Chondrocyte (in vitro differentiated cells): ENCODE measurements at regions not wholly inside any gene's neighbourhood (a gene's known extent, or its start where the extent isn't known, plus 50 kb on each side); places are given as distances from the start of the nearest gene placed in this dataset.

ENCODE experiments used
- DNase-seq: peaks from one replicate; pipeline ENCODE4 v3.0.0; 2021; ENCODE audit warnings: mixed read lengths, low spot score
- H3K27ac Mint-ChIP-seq: one replicate; pipeline ENCODE4 v1.8.0; 2021; ENCODE audit warnings: mild to moderate bottlenecking, moderate library complexity, mixed read lengths; ENCODE audit not compliant: unreplicated experiment
- H3K27me3 Mint-ChIP-seq: 2 replicates; pipeline ENCODE4 v1.8.0; 2021; ENCODE audit warnings: low read depth, mixed read lengths
- H3K36me3 Mint-ChIP-seq: 2 replicates; pipeline ENCODE4 v1.8.0; 2021; ENCODE audit warnings: low read depth, mixed read lengths
- H3K4me1 Mint-ChIP-seq: 2 replicates; pipeline ENCODE4 v1.8.0; 2021; ENCODE audit warnings: low read depth, mild to moderate bottlenecking, mixed read lengths
- H3K4me3 Mint-ChIP-seq: one replicate; pipeline ENCODE4 v1.8.0; 2021; ENCODE audit warnings: mild to moderate bottlenecking, moderate library complexity, mixed read lengths; ENCODE audit not compliant: unreplicated experiment
- H3K9me3 Mint-ChIP-seq: 2 replicates; pipeline ENCODE4 v1.8.0; 2021; ENCODE audit warnings: low read depth, mixed read lengths
- TF ChIP-seq, protein P1 (sequence below): fragments of 200-600 bp; sonication (generic); IDR thresholded peaks from 2 replicates; pipeline ENCODE4 v1.5.0; 2021; ENCODE audit warnings: antibody characterized with exemption, mild to moderate bottlenecking, moderate library complexity

DNA sequence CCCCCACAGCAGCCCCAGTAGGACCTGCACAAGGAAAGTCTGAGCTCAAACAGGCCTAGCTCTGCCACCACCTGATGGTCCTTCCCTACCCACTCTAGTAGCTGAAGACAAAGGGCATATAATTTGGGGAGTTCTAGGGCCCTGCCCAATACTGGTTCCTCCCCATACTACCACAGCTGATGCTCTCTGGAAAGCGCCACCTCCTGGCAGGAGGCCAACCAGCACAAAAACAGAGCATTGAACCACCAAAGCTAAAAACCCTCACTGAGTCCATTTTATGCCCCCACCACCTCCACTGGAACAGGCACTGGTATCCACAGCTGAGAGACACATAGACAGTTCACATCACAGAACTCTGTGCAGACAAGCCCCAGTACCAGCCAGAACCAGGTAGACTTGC is 1276.8 kb downstream of the OLFM4 start:
- Mint-ChIP-seq H3K4me1 (no peaks in the 10 kb centered on the region), H3K4me3 (no peak overlapping the region), H3K9me3 (peaks cover 6% of the 10 kb centered on the region), H3K27ac (no peak overlapping the region), H3K27me3 (no peaks in the 10 kb centered on the region), H3K36me3 (no peaks in the 10 kb centered on the region)
- TF ChIP-seq, protein P1, sequence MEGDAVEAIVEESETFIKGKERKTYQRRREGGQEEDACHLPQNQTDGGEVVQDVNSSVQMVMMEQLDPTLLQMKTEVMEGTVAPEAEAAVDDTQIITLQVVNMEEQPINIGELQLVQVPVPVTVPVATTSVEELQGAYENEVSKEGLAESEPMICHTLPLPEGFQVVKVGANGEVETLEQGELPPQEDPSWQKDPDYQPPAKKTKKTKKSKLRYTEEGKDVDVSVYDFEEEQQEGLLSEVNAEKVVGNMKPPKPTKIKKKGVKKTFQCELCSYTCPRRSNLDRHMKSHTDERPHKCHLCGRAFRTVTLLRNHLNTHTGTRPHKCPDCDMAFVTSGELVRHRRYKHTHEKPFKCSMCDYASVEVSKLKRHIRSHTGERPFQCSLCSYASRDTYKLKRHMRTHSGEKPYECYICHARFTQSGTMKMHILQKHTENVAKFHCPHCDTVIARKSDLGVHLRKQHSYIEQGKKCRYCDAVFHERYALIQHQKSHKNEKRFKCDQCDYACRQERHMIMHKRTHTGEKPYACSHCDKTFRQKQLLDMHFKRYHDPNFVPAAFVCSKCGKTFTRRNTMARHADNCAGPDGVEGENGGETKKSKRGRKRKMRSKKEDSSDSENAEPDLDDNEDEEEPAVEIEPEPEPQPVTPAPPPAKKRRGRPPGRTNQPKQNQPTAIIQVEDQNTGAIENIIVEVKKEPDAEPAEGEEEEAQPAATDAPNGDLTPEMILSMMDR, result no peak
- DNase-seq, result no peak

DNA sequence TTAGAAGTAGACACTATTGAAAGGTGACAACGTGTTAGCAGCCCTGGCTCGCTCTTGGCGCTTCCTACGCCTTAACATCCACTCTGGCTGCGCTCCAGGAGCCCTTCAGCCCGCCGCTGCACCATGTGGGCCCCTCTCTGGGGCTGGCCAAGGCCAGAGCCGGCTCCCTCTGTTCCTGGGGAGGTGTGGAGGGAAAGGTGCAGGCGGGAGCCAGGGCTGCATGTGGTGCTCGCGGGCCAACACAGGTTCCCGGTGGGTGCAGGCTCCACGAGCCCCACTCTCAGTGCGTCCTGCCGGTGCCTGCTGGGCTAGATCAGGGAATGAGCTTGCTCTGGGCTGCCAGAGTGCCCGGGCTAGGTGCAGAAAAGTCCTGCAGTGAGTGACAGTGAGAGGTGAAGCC is 1284.3 kb downstream of the OLFM4 start:
- H3K27me3 Mint-ChIP-seq, result no peaks in the 10 kb centered on the region
- H3K4me1 Mint-ChIP-seq, result no peaks in the 10 kb centered on the region
- TF ChIP-seq, protein P1, result no peak
- no peaks in the 10 kb centered on the region for H3K36me3 Mint-ChIP-seq
- no peak overlapping the region for H3K27ac Mint-ChIP-seq
- H3K9me3 Mint-ChIP-seq, result peaks cover 9% of the 10 kb centered on the region
- no peak for DNase-seq
- H3K4me3 Mint-ChIP-seq, result no peak overlapping the region

DNA sequence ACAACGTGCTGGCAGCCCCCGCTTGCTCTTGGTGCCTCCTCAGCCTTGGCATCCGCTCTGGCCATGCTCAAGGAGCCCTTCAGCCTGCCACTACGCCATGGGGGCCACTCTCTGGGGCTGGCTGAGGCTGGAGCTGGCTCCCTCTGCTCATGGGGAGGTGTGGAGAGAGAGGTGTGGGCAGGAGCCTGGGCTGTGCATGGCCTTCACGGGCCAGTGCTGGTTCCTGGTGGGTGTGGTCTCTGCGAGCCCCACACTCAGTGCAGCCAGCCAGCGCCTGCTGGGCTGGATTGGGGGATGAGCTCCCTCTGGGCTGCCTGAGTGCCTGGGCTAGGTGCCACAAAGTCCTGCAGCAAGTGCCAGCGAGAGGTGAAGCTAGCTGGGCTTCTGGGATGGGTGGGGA is 1289.1 kb downstream of the OLFM4 start:
- no peak overlapping the region for H3K4me3 Mint-ChIP-seq
- no peaks in the 10 kb centered on the region for H3K36me3 Mint-ChIP-seq
- no peak overlapping the region for H3K27ac Mint-ChIP-seq
- no peaks in the 10 kb centered on the region for H3K27me3 Mint-ChIP-seq
- H3K9me3 Mint-ChIP-seq, result peaks cover 18% of the 10 kb centered on the region
- no peaks in the 10 kb centered on the region for H3K4me1 Mint-ChIP-seq
- TF ChIP-seq, protein P1, result no peak
- no peak for DNase-seq

DNA sequence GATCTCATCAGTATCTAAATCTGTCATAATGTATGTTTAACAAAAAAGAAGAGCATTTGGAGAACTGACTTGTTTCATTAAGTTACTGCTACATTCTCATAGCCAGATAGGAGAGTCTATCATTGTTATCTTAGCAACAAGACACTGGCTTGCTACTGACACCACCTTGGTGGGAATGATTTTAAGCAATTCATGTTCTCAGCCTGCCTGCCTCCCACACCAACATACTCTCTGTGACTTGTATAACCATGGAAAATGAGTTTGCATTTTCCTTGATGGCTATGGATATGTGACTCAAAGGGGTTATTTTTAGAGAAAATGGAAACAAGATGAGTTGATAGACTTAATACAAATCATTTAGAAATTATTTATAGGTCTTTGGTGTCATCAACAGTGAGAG is 1308.9 kb downstream of the OLFM4 start:
- DNase-seq, result no peak
- Mint-ChIP-seq H3K4me3 (no peak overlapping the region), H3K9me3 (peaks cover 3% of the 10 kb centered on the region), H3K4me1 (no peaks in the 10 kb centered on the region), H3K36me3 (no peaks in the 10 kb centered on the region), H3K27me3 (no peaks in the 10 kb centered on the region), H3K27ac (no peak overlapping the region)
- TF ChIP-seq, protein P1, result no peak

DNA sequence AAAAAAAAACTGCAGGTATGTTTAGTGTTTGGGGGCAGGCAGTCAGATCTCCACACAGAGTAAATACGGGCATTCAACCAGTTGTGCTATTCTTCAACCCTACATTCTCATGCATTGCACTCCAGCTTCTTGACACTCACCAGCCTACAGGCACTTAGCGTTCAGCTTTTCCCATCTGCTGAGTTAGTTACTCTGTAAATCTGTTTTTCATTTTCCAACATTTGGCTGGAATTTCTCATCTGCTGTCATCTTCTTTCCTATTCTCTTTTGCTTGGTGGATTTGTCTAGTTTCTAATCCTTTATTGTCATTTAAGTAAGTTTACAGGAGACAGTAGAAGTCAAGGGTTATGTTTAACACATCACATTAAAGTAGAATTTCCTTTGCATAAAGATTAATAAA is 1318.9 kb downstream of the OLFM4 start:
- Mint-ChIP-seq H3K4me1 (no peaks in the 10 kb centered on the region), H3K4me3 (no peak overlapping the region), H3K27ac (no peak overlapping the region), H3K9me3 (no peaks in the 10 kb centered on the region), H3K36me3 (no peaks in the 10 kb centered on the region), H3K27me3 (peaks cover 3% of the 10 kb centered on the region)
- DNase-seq, result no peak
- TF ChIP-seq, protein P1, result no peak
